Liver (tissue), 8 donors: ENCODE measurements at regions not wholly inside any gene's neighbourhood (a gene's known extent, or its start where the extent isn't known, plus 50 kb on each side); places are given as distances from the start of the nearest gene placed in this dataset.

Experiments
- DNase-seq: peaks from one replicate; pipeline ENCODE4 v3.0.0-alpha.2; 2017; ENCODE audit warnings: low spot score
- H3K27ac ChIP-seq, 2 donors: one replicate each; pipeline ENCODE4 v1.7.0; 2013; ENCODE audit warnings: inconsistent platforms in 2 of 2, low read length in 2 of 2, control low read depth in 1 of 2, low read depth in 1 of 2, mild to moderate bottlenecking in 1 of 2
- H3K27me3 ChIP-seq, 4 donors: one replicate each; pipeline versions ENCODE4 v1.6.1 to v1.7.0; 2013; ENCODE audit warnings: low read length in 3 of 4, inconsistent platforms in 1 of 4, mild to moderate bottlenecking in 1 of 4, moderate library complexity in 1 of 4; ENCODE audit not compliant: control insufficient read depth in 4 of 4, insufficient read depth in 4 of 4
- H3K36me3 ChIP-seq, 4 donors: one replicate each; pipeline versions ENCODE4 v1.6.1 to v1.7.0; 2013; ENCODE audit warnings: low read length in 3 of 4, mild to moderate bottlenecking in 3 of 4, low read depth in 1 of 4, moderate library complexity in 1 of 4; ENCODE audit not compliant: control insufficient read depth in 4 of 4, insufficient read depth in 3 of 4
- H3K4me1 ChIP-seq, 4 donors: one replicate each; pipeline versions ENCODE4 v1.6.1 to v1.7.0; 2013; ENCODE audit warnings: low read length in 3 of 4, mild to moderate bottlenecking in 3 of 4, moderate library complexity in 1 of 4; ENCODE audit not compliant: control insufficient read depth in 4 of 4, insufficient read depth in 4 of 4
- H3K4me3 ChIP-seq, 3 donors: one replicate each; pipeline versions ENCODE4 v1.6.1 to v1.7.0; 2013; ENCODE audit warnings: low read length in 3 of 3, control low read depth in 1 of 3, low read depth in 1 of 3, mild to moderate bottlenecking in 1 of 3
- H3K9ac ChIP-seq, 2 donors: one replicate each; pipeline ENCODE4 v1.7.0; 2013; ENCODE audit warnings: low read length in 2 of 2, mild to moderate bottlenecking in 2 of 2, moderate library complexity in 2 of 2, control low read depth in 1 of 2, low read depth in 1 of 2
- H3K9me3 ChIP-seq, 4 donors: one replicate each; pipeline versions ENCODE4 v1.6.1 to v1.7.0; 2013; ENCODE audit warnings: low read length in 3 of 4; ENCODE audit not compliant: control insufficient read depth in 4 of 4
- EGR1 ChIP-seq, 2 donors: IDR thresholded peaks; 2 replicates each; pipeline ENCODE4 v1.6.1; 2016 to 2018; ENCODE audit warnings: antibody characterized with exemption in 2 of 2, low read depth in 2 of 2
- FOXA1 ChIP-seq: IDR thresholded peaks from 2 replicates; pipeline ENCODE4 v1.6.1; 2016; ENCODE audit warnings: antibody characterized with exemption
- FOXA2 ChIP-seq: IDR thresholded peaks from 2 replicates; pipeline ENCODE4 v1.6.1; 2016; ENCODE audit warnings: antibody characterized with exemption
- GABPA ChIP-seq, 2 donors: IDR thresholded peaks in 1 of 2; conservative IDR thresholded peaks in 1 of 2; 2 replicates each; pipeline ENCODE4 v1.6.1; 2016; ENCODE audit warnings: antibody characterized with exemption in 2 of 2, mild to moderate bottlenecking in 1 of 2, moderate library complexity in 1 of 2
- HNF4A ChIP-seq, 2 donors: conservative IDR thresholded peaks; 2 replicates each; pipeline ENCODE4 v1.6.1; 2016; ENCODE audit warnings: antibody characterized with exemption in 2 of 2, mild to moderate bottlenecking in 2 of 2
- HNF4G ChIP-seq: IDR thresholded peaks from 2 replicates; pipeline ENCODE4 v1.6.1; 2016; ENCODE audit warnings: antibody characterized with exemption
- JUND ChIP-seq, 2 donors: IDR thresholded peaks; 2 replicates each; pipeline ENCODE4 v1.6.1; 2016; ENCODE audit warnings: antibody characterized with exemption in 2 of 2
- NR2F2 ChIP-seq: IDR thresholded peaks from 2 replicates; pipeline ENCODE4 v1.6.1; 2016; ENCODE audit warnings: antibody characterized with exemption
- RXRA ChIP-seq, 2 donors: IDR thresholded peaks; 2 replicates each; pipeline ENCODE4 v1.6.1; 2017 to 2018; ENCODE audit warnings: antibody characterized with exemption in 2 of 2, mild to moderate bottlenecking in 1 of 2
- SP1 ChIP-seq: IDR thresholded peaks from 2 replicates; pipeline ENCODE4 v1.6.1; 2018; ENCODE audit warnings: antibody characterized with exemption, mild to moderate bottlenecking
- TAF1 ChIP-seq: conservative IDR thresholded peaks from 2 replicates; pipeline ENCODE4 v1.6.1; 2016; ENCODE audit warnings: antibody characterized with exemption, mild to moderate bottlenecking
- YY1 ChIP-seq: IDR thresholded peaks from 2 replicates; pipeline ENCODE4 v1.6.1; 2016; ENCODE audit warnings: antibody characterized with exemption, mild to moderate bottlenecking
- WGBS: extraction: QIAGEN DNeasy Blood & Tissue Kit; methylation state at CpG from one replicate; pipeline ENCODE4 v1.1.7; 2013; 5-methylcytosine and 5-hydroxymethylcytosine counted together
- TF ChIP-seq, protein P1 (sequence below): IDR thresholded peaks from 2 replicates; pipeline ENCODE4 v1.6.1; 2016; ENCODE audit warnings: antibody characterized with exemption
- TF ChIP-seq, protein P2 (sequence below): IDR thresholded peaks from 2 replicates; pipeline ENCODE4 v1.6.1; 2016; ENCODE audit warnings: antibody characterized with exemption, mild to moderate bottlenecking
- TF ChIP-seq, protein P3 (sequence below): IDR thresholded peaks from 2 replicates; pipeline ENCODE4 v1.6.1; 2016; ENCODE audit warnings: antibody characterized with exemption
- TF ChIP-seq, protein P4 (sequence below): IDR thresholded peaks from 2 replicates; pipeline ENCODE4 v1.6.1; 2016; ENCODE audit warnings: antibody characterized with exemption
- TF ChIP-seq, protein P5 (sequence below): fragments of 150-350 bp; IDR thresholded peaks from 2 replicates; pipeline ENCODE4 v1.5.1; 2017; ENCODE audit warnings: improper control_type of control experiment, low read depth, low read length; ENCODE audit not compliant: missing input control
- donor health status: healthy.
- donor health status: healthy.
- donor health status: healthy.
- donor health status: healthy.
- donor health status: healthy.

DNA sequence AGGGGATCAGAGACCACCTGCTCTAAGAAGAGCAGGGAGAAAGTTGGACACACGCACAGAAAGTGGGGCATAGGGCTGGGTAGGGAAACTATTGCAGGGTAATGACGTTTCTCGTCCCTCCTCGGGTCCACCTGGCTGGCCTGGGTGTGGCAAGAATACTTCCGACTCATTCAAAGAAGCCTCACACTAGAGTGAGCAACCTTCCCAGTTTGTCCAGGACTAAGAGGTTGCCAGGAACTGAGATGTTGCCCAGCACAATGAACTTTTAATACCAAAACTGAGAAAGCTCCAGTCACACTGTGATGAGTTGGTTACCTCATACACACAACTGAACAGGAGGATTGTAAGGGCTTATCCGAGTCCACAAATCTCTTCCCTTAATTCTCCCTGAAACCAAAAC is 74.5 kb upstream of the ADGRF1 start:
- Histone ChIP-seq H3K9ac (no peak overlapping the region), H3K9me3 (no peaks in the 10 kb centered on the region), H3K36me3 (no peaks in the 10 kb centered on the region), H3K4me3 (no peak overlapping the region), H3K27me3 (no peaks in the 10 kb centered on the region), H3K27ac (no peak overlapping the region), H3K4me1 (no peaks in the 10 kb centered on the region)
- DNase-seq: no peak
- 94% methylated on average over 6 of the region's 6 CpGs for WGBS
- TF ChIP-seq HNF4G (no peak), EGR1 (IDR thresholded peaks at IDR 0.05; ENCODE audit: low read depth in 2 of 2) (no peak), RXRA (IDR thresholded peaks at IDR 0.05) (no peak), HNF4A (conservative IDR thresholded peaks at IDR 0.05) (no peak), SP1 (no peak)
- TF ChIP-seq, protein P1, sequence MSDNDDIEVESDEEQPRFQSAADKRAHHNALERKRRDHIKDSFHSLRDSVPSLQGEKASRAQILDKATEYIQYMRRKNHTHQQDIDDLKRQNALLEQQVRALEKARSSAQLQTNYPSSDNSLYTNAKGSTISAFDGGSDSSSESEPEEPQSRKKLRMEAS: no peak
- TF ChIP-seq, protein P2, sequence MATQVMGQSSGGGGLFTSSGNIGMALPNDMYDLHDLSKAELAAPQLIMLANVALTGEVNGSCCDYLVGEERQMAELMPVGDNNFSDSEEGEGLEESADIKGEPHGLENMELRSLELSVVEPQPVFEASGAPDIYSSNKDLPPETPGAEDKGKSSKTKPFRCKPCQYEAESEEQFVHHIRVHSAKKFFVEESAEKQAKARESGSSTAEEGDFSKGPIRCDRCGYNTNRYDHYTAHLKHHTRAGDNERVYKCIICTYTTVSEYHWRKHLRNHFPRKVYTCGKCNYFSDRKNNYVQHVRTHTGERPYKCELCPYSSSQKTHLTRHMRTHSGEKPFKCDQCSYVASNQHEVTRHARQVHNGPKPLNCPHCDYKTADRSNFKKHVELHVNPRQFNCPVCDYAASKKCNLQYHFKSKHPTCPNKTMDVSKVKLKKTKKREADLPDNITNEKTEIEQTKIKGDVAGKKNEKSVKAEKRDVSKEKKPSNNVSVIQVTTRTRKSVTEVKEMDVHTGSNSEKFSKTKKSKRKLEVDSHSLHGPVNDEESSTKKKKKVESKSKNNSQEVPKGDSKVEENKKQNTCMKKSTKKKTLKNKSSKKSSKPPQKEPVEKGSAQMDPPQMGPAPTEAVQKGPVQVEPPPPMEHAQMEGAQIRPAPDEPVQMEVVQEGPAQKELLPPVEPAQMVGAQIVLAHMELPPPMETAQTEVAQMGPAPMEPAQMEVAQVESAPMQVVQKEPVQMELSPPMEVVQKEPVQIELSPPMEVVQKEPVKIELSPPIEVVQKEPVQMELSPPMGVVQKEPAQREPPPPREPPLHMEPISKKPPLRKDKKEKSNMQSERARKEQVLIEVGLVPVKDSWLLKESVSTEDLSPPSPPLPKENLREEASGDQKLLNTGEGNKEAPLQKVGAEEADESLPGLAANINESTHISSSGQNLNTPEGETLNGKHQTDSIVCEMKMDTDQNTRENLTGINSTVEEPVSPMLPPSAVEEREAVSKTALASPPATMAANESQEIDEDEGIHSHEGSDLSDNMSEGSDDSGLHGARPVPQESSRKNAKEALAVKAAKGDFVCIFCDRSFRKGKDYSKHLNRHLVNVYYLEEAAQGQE: no peak

DNA sequence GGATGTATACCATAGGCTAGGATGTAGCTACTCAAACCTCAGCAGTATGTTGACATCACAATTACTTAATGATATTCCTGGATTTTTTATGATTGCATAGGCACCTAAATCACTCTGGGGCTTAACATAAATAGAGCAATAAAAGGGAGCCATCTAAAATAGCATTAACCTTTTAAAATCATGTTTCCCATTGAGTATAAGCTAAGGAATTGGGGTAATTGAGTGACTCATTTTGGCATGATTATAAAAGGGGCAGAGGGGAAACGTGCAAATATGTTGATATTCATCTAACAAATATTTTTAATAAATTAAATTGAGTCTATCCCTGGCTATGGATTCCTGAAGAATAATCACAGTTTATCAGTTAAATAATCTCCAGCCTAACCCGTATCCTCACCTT is 74.0 kb upstream of the ADGRF1 start:
- Histone ChIP-seq H3K9ac (no peak overlapping the region), H3K9me3 (no peaks in the 10 kb centered on the region), H3K27ac (no peak overlapping the region), H3K27me3 (no peaks in the 10 kb centered on the region), H3K4me3 (no peak overlapping the region), H3K36me3 (no peaks in the 10 kb centered on the region), H3K4me1 (no peaks in the 10 kb centered on the region)
- TF ChIP-seq NR2F2 (no peak), EGR1 (IDR thresholded peaks at IDR 0.05; ENCODE audit: low read depth in 2 of 2) (no peak), FOXA2 (no peak), FOXA1 (no peak), HNF4G (no peak), YY1 (no peak), JUND (IDR thresholded peaks at IDR 0.05) (no peak), TAF1 (no peak), GABPA (IDR thresholded peaks at IDR 0.05 in 1 of 2, conservative IDR thresholded peaks at IDR 0.05 in 1 of 2) (no peak), SP1 (no peak)
- TF ChIP-seq, protein P3, sequence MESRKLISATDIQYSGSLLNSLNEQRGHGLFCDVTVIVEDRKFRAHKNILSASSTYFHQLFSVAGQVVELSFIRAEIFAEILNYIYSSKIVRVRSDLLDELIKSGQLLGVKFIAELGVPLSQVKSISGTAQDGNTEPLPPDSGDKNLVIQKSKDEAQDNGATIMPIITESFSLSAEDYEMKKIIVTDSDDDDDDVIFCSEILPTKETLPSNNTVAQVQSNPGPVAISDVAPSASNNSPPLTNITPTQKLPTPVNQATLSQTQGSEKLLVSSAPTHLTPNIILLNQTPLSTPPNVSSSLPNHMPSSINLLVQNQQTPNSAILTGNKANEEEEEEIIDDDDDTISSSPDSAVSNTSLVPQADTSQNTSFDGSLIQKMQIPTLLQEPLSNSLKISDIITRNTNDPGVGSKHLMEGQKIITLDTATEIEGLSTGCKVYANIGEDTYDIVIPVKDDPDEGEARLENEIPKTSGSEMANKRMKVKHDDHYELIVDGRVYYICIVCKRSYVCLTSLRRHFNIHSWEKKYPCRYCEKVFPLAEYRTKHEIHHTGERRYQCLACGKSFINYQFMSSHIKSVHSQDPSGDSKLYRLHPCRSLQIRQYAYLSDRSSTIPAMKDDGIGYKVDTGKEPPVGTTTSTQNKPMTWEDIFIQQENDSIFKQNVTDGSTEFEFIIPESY: no peak
- TF ChIP-seq, protein P1: no peak
- TF ChIP-seq, protein P4, sequence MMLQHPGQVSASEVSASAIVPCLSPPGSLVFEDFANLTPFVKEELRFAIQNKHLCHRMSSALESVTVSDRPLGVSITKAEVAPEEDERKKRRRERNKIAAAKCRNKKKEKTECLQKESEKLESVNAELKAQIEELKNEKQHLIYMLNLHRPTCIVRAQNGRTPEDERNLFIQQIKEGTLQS: no peak
- TF ChIP-seq, protein P5, sequence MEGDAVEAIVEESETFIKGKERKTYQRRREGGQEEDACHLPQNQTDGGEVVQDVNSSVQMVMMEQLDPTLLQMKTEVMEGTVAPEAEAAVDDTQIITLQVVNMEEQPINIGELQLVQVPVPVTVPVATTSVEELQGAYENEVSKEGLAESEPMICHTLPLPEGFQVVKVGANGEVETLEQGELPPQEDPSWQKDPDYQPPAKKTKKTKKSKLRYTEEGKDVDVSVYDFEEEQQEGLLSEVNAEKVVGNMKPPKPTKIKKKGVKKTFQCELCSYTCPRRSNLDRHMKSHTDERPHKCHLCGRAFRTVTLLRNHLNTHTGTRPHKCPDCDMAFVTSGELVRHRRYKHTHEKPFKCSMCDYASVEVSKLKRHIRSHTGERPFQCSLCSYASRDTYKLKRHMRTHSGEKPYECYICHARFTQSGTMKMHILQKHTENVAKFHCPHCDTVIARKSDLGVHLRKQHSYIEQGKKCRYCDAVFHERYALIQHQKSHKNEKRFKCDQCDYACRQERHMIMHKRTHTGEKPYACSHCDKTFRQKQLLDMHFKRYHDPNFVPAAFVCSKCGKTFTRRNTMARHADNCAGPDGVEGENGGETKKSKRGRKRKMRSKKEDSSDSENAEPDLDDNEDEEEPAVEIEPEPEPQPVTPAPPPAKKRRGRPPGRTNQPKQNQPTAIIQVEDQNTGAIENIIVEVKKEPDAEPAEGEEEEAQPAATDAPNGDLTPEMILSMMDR: no peak
- no peak for DNase-seq
- 84% methylated on average over 2 of the region's 2 CpGs for WGBS
